DND-41 (cell line): ENCODE measurements at regions not wholly inside any gene's neighbourhood (a gene's known extent, or its start where the extent isn't known, plus 50 kb on each side); places are given as distances from the start of the nearest gene placed in this dataset.

ENCODE experiments used
- ATAC-seq: fragments of 200-7000 bp; cut with Tn5 transposase; 3 replicates; pipeline ENCODE4 v1.9.1; 2021; ENCODE audit warnings: low read depth; ENCODE audit not compliant: insufficient read depth
- DNase-seq: peaks from one replicate; pipeline ENCODE4 v3.0.0-alpha.2; 2020
- H2AFZ ChIP-seq: 2 replicates; pipeline ENCODE4 v1.6.0; 2012; ENCODE audit warnings: low read depth, low read length
- H3K27ac ChIP-seq: 2 replicates; pipeline ENCODE4 v1.5.1; 2012; ENCODE audit warnings: low read length, inconsistent platforms
- H3K27me3 ChIP-seq: fragments of 200-600 bp; sonication (generic); 2 replicates; pipeline ENCODE4 v1.6.0; 2012; ENCODE audit warnings: low read length, mild to moderate bottlenecking, inconsistent platforms; ENCODE audit not compliant: insufficient read depth, poor library complexity
- H3K36me3 ChIP-seq: 2 replicates; pipeline ENCODE4 v1.5.1; 2012; ENCODE audit warnings: low read length, inconsistent platforms; ENCODE audit not compliant: insufficient read depth
- H3K4me1 ChIP-seq: 2 replicates; pipeline ENCODE4 v1.5.1; 2012; ENCODE audit warnings: mild to moderate bottlenecking, low read length; ENCODE audit not compliant: insufficient read depth
- H3K4me2 ChIP-seq: 2 replicates; pipeline ENCODE4 v1.6.0; 2012; ENCODE audit warnings: mild to moderate bottlenecking, moderate library complexity, low read length, inconsistent platforms; ENCODE audit not compliant: insufficient read depth
- H3K4me3 ChIP-seq, 2 experiments: fragments of 200-600 bp in 1 of 2; shearing (Covaris generic) in 1 of 2; 2 replicates each; pipeline ENCODE4 v1.5.1; 2012 to 2016; ENCODE audit warnings: inconsistent platforms in 2 of 2, low read length in 2 of 2, mild to moderate bottlenecking in 2 of 2, low read depth in 1 of 2, moderate library complexity in 1 of 2
- H3K79me2 ChIP-seq: 2 replicates; pipeline ENCODE4 v1.6.0; 2012; ENCODE audit warnings: low read length, inconsistent platforms; ENCODE audit not compliant: insufficient read depth
- H3K9ac ChIP-seq: 2 replicates; pipeline ENCODE4 v1.6.0; 2012; ENCODE audit warnings: low read depth, mild to moderate bottlenecking, inconsistent platforms, low read length, moderate library complexity
- H3K9me3 ChIP-seq: 2 replicates; pipeline ENCODE4 v1.5.1; 2012; ENCODE audit warnings: low read length, moderate library complexity, mild to moderate bottlenecking, inconsistent platforms; ENCODE audit not compliant: insufficient read depth, severe bottlenecking
- H4K20me1 ChIP-seq: 2 replicates; pipeline ENCODE4 v1.6.0; 2012; ENCODE audit warnings: low read length; ENCODE audit not compliant: insufficient read depth
- EZH2 ChIP-seq: IDR thresholded peaks from 3 replicates; pipeline ENCODE4 v1.6.1; 2012; ENCODE audit warnings: borderline replicate concordance, low read depth, mild to moderate bottlenecking, moderate library complexity, low read length, inconsistent platforms; ENCODE audit not compliant: severe bottlenecking
- TF ChIP-seq, protein P1 (sequence below): IDR thresholded peaks from 2 replicates; pipeline ENCODE4 v1.5.1; 2012; ENCODE audit warnings: borderline replicate concordance, low read length, moderate library complexity, mild to moderate bottlenecking; ENCODE audit not compliant: poor library complexity, severe bottlenecking; ENCODE audit errors: extremely low read depth

DNA sequence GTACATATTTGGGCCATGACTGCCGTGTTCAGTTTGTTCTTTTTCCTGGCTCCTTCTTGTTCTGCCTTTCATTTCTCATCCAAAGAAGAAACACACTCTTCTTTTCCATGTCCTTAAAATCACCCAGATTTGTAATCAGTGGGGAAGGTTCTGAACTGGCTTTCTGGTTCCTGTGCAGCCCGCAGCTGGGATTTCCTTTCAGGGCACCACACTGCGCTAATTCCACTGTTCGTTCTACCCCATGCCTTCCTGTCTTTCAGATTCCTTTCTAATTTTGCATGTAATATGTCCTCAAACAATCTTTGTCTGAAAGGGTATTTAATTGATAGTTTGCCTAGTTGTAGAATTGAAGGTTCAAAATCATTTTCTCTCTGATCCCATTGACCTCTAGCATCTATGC, 94.1 kb downstream of the HS1BP3 start:
- ATAC-seq (no peak), DNase-seq (no peak)

DNA sequence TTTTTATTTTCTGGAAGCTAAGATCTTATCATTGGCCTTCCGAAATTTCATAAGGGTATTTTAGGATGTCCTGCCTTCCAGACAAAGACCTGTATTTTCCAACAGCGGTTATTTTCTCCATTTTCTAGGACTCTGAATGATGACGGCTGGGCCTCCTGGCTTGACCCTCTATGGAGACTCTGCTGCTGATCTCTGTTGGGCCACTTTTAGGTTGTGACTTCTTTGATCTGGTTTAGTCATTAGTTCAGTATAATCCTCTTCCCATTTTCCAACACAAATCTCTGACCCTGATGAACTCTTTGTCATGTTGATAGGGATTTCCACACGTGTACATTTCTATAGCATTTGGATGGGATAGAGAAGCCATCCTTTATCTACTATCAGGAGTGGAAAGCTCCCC, 93.7 kb downstream of the HS1BP3 start:
- H3K27me3 ChIP-seq, result peaks cover 3% of the 10 kb centered on the region
- no peaks in the 10 kb centered on the region for H3K36me3 ChIP-seq
- TF ChIP-seq, protein P1, sequence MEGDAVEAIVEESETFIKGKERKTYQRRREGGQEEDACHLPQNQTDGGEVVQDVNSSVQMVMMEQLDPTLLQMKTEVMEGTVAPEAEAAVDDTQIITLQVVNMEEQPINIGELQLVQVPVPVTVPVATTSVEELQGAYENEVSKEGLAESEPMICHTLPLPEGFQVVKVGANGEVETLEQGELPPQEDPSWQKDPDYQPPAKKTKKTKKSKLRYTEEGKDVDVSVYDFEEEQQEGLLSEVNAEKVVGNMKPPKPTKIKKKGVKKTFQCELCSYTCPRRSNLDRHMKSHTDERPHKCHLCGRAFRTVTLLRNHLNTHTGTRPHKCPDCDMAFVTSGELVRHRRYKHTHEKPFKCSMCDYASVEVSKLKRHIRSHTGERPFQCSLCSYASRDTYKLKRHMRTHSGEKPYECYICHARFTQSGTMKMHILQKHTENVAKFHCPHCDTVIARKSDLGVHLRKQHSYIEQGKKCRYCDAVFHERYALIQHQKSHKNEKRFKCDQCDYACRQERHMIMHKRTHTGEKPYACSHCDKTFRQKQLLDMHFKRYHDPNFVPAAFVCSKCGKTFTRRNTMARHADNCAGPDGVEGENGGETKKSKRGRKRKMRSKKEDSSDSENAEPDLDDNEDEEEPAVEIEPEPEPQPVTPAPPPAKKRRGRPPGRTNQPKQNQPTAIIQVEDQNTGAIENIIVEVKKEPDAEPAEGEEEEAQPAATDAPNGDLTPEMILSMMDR, result no peak
- no peak for TF ChIP-seq EZH2
- H3K4me1 ChIP-seq, result no peaks in the 10 kb centered on the region
- no peak overlapping the region for H3K9ac ChIP-seq
- no peaks in the 10 kb centered on the region for H3K9me3 ChIP-seq
- no peak overlapping the region for H2AFZ ChIP-seq
- H3K27ac ChIP-seq, result no peak overlapping the region
- ATAC-seq (no peak), DNase-seq (no peak)
- H4K20me1 ChIP-seq, result no peaks in the 10 kb centered on the region
- H3K4me3 ChIP-seq, result no peak overlapping the region
- H3K4me2 ChIP-seq, result no peak overlapping the region
- H3K79me2 ChIP-seq, result no peaks in the 10 kb centered on the region

More for the DNA sequence above, 94.1 kb downstream of the HS1BP3 start:
- Histone ChIP-seq H3K36me3 (no peaks in the 10 kb centered on the region), H3K79me2 (no peaks in the 10 kb centered on the region), H3K4me1 (no peaks in the 10 kb centered on the region), H3K4me2 (no peak overlapping the region), H3K27ac (no peak overlapping the region), H3K27me3 (peaks cover 3% of the 10 kb centered on the region), H3K4me3 (no peak overlapping the region), H3K9ac (no peak overlapping the region), H2AFZ (no peak overlapping the region), H4K20me1 (no peaks in the 10 kb centered on the region), H3K9me3 (no peaks in the 10 kb centered on the region)
- no peak for TF ChIP-seq EZH2
- TF ChIP-seq, protein P1, result no peak

DNA sequence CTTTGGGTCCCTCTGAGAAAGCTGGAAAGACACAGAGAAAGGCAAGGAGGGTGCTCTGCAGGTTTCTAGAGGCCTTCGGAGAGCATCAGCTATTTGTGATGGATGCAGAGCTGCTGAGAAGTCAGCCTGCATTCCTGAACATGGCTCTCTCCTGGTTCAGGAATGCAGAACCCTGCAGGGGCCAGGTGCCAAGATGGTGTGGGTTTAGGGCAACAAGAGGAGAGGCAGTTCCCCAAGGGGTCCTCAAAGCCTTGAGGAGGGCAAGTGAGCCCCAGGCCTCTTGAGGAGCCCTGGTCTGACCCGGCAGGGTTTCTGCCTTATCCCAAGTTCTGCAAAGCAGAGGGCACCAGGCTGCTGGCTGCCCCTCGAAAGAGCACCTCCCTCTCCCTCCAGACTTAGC, 93.3 kb downstream of the HS1BP3 start:
- Histone ChIP-seq H3K4me2 (no peak overlapping the region), H2AFZ (no peak overlapping the region), H3K27ac (no peak overlapping the region), H3K9ac (no peak overlapping the region), H3K27me3 (peaks cover 3% of the 10 kb centered on the region), H3K4me1 (no peaks in the 10 kb centered on the region), H3K9me3 (no peaks in the 10 kb centered on the region), H3K4me3 (no peak overlapping the region), H3K79me2 (no peaks in the 10 kb centered on the region), H4K20me1 (no peaks in the 10 kb centered on the region), H3K36me3 (no peaks in the 10 kb centered on the region)
- DNase-seq (no peak), ATAC-seq (no peak)
- TF ChIP-seq, protein P1, result no peak
- no peak for TF ChIP-seq EZH2
